ENCODE measurements at regions not wholly inside any gene's neighbourhood (a gene's known extent, or its start where the extent isn't known, plus 50 kb on each side); places are given as distances from the start of the nearest gene placed in this dataset.
A peak's percentile ranks its signal among the peaks of the same experiment; 100 is the strongest.

DNA sequence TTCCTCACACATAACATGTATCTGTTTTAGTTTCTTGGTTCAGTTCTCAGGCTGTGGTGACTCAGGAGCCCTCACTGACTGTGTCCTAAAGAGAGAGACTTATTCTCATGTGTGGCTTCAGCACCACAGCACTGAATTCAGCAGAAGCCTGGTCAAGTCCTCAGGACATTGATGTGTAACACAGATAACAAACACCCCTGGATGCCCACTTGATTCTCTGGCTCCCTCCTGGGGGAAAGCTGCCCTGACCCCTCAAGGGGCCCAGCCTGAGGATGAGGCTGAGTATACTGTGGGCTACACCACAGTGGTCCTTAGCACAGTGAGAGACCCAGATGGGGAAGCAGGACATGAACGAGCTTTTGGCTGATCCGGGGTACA, 87.2 kb upstream of the VPREB1 start:
- FAIRE-seq = no peak
- WGBS, 2 experiments (ENCODE audit: extremely low coverage in 1 of 2, insufficient coverage in 1 of 2, insufficient read length in 1 of 2, insufficient replicate concordance in 2 of 2, low coverage in 1 of 2, low lambda C conversion rate in 2 of 2, missing lambda C conversion rate in 1 of 2) = 96% methylated on average over 2 of the region's 2 CpGs; no CpG with 5 or more reads in 1 of the 2 experiments
- H3K23ac ChIP-seq (ENCODE audit: insufficient read length) = no peak overlapping the region
- H2AK5ac ChIP-seq (ENCODE audit: low read depth, low read length) = no peak overlapping the region
- H4K91ac ChIP-seq (replicated peaks; ENCODE audit: insufficient read length, low read length) = no peak overlapping the region
- H3K14ac ChIP-seq (ENCODE audit: insufficient read length) = no peak overlapping the region
- H4K8ac ChIP-seq (ENCODE audit: extremely low read depth, insufficient read depth, low read length) = no peak overlapping the region
- no peak overlapping the region for H3K27ac ChIP-seq (ENCODE audit: low read depth, low read length)
- H2BK120ac ChIP-seq (replicated peaks; ENCODE audit: low read depth, low read length) = no peak overlapping the region
- TF ChIP-seq SUZ12 (IDR thresholded peaks at IDR 0.05; ENCODE audit: low read length) (peak; percentile 25; the same call in 1 of the 2 replicates), JUND (IDR thresholded peaks at IDR 0.05; ENCODE audit: low read length) (no peak)
- no peak for DNase-seq (ENCODE audit: low read depth in 1 of 2, low spot score in 2 of 2)
- H4K5ac ChIP-seq (ENCODE audit: insufficient read length, low read depth, low read length) = no peak overlapping the region
- no peaks in the 10 kb centered on the region for H3K23me2 ChIP-seq (ENCODE audit: low read depth, low read length)
- no peak overlapping the region for H2BK15ac ChIP-seq (ENCODE audit: low read length)
- no peak overlapping the region for H2BK20ac ChIP-seq (ENCODE audit: low read length)
- no peaks in the 10 kb centered on the region for H3K79me1 ChIP-seq (ENCODE audit: low read depth, low read length)
- ChIA-PET POLR2A (ENCODE audit: partially characterized antibody) (no interaction called here), CTCF (ENCODE audit: partially characterized antibody) (interaction anchor here (0.6 to 2.4 kb wide), 26 partner anchors 9 to 279 kb away, joined by 3 to 19 read pairs (median 4); no protein-coding TSS in a partner anchor)
- H2BK12ac ChIP-seq (ENCODE audit: low read depth, low read length) = no peak overlapping the region
- H3K4me3 ChIP-seq (ENCODE audit: extremely low read depth in 1 of 4, insufficient read depth in 2 of 4, low read depth in 3 of 4, low read length in 4 of 4) = no peak overlapping the region
- H3K18ac ChIP-seq (ENCODE audit: extremely low read depth, low read length) = no peak overlapping the region
- H3K4me1 ChIP-seq (replicated peaks in 1 of 4; ENCODE audit: control insufficient read depth in 3 of 4, insufficient read depth in 4 of 4, low read length in 3 of 4) = no peaks in the 10 kb centered on the region
- no peak overlapping the region for H2BK5ac ChIP-seq (ENCODE audit: low read depth, low read length)
- peaks cover 62 to 79% (median 73%) of the 10 kb centered on the region in 4 experiments for H3K27me3 ChIP-seq (replicated peaks in 1 of 4; ENCODE audit: control insufficient read depth in 3 of 4, extremely low read depth in 1 of 4, insufficient read depth in 3 of 4, low read length in 3 of 4)
- peak overlapping the region; percentile 61; the same call in 1 of the 2 replicates for H2AFZ ChIP-seq (ENCODE audit: low read length)
- H3K9ac ChIP-seq (replicated peaks in 1 of 4; ENCODE audit: extremely low read depth in 1 of 4, low read depth in 3 of 4, low read length in 3 of 4) = no peak overlapping the region
- H3K56ac ChIP-seq (replicated peaks; ENCODE audit: insufficient read length, low read depth, low read length) = no peak overlapping the region
- H3K4ac ChIP-seq (replicated peaks; ENCODE audit: insufficient read length, low read depth, low read length) = no peak overlapping the region
- no peak overlapping the region for H3K4me2 ChIP-seq (ENCODE audit: insufficient read depth in 1 of 2, low read depth in 2 of 2, low read length in 2 of 2)
- peaks cover 0 to 2% of the 10 kb centered on the region in 2 experiments for H4K20me1 ChIP-seq (replicated peaks in 1 of 2; ENCODE audit: control insufficient read depth in 1 of 2, insufficient read depth in 2 of 2, low read length in 2 of 2)
- H3K36me3 ChIP-seq (ENCODE audit: control insufficient read depth in 2 of 4, insufficient read depth in 4 of 4, low read length in 3 of 4) = no peaks in the 10 kb centered on the region
- 0 out of 4 replicates have a peak, but pooled peaks cover 2 to 3% of the 10 kb centered on the region in 2 experiments for H3K9me3 ChIP-seq (ENCODE audit: insufficient read depth in 2 of 2, low read depth in 1 of 2, low read length in 1 of 2)
- H3K79me2 ChIP-seq (ENCODE audit: control insufficient read depth in 1 of 2, insufficient read depth in 2 of 2, low read length in 2 of 2) = no peaks in the 10 kb centered on the region
